Testis (tissue), 2 donors: ENCODE measurements at regions not wholly inside any gene's neighbourhood (a gene's known extent, or its start where the extent isn't known, plus 50 kb on each side); places are given as distances from the start of the nearest gene placed in this dataset.

Experiments
- POLR2A ChIP-seq: fragments of 450-650 bp; IDR thresholded peaks from one replicate; pipeline ENCODE4 v1.6.1; 2017; ENCODE audit warnings: antibody characterized with exemption, mild to moderate bottlenecking, moderate library complexity
- TF ChIP-seq, protein P1 (sequence below), 3 experiments: fragments of 450-650 bp in 2 of 3; fragments of 200-600 bp in 1 of 3; sonication (generic) in 1 of 3; IDR thresholded peaks; one replicate each; pipeline ENCODE4 v1.5.1; 2016 to 2019; ENCODE audit warnings: antibody characterized with exemption in 3 of 3, mild to moderate bottlenecking in 2 of 3, moderate library complexity in 1 of 3

DNA sequence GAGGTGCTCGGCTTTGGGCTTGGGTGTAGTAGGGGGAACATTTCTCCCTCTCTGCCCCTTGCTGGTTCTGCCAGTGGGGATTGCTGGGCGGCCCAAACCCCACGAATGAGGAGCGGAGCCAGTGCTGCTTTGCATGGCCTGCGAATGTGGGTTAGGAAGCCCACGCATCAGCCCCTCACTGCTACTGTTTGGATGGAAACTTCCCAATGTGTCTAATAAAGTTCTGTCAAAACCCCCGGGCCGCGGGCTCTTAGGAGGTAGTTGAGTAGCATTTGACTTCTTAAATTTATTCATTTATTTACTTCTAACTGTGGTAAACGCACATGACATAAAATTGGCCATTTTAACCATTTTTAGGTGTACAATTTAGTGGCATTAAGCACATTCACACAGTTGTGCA, 161.3 kb upstream of the FHL2 start:
- TF ChIP-seq, protein P1, sequence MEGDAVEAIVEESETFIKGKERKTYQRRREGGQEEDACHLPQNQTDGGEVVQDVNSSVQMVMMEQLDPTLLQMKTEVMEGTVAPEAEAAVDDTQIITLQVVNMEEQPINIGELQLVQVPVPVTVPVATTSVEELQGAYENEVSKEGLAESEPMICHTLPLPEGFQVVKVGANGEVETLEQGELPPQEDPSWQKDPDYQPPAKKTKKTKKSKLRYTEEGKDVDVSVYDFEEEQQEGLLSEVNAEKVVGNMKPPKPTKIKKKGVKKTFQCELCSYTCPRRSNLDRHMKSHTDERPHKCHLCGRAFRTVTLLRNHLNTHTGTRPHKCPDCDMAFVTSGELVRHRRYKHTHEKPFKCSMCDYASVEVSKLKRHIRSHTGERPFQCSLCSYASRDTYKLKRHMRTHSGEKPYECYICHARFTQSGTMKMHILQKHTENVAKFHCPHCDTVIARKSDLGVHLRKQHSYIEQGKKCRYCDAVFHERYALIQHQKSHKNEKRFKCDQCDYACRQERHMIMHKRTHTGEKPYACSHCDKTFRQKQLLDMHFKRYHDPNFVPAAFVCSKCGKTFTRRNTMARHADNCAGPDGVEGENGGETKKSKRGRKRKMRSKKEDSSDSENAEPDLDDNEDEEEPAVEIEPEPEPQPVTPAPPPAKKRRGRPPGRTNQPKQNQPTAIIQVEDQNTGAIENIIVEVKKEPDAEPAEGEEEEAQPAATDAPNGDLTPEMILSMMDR (IDR thresholded peaks at IDR 0.05) = no peak
- no peak for TF ChIP-seq POLR2A
